Fibroblast of lung (primary cell): ENCODE measurements at regions not wholly inside any gene's neighbourhood (a gene's known extent, or its start where the extent isn't known, plus 50 kb on each side); places are given as distances from the start of the nearest gene placed in this dataset.
"Not testable (repeated sequence)": the region's sequence is repeated elsewhere in the genome, so short reads cannot be mapped to it uniquely, and the experiment has no call there.

Source experiments
- DNase-seq, 2 donors: peaks; one replicate each; pipeline versions ENCODE4 v3.0.0 to v3.0.0-alpha.2; 2010; ENCODE audit warnings: low read depth in 2 of 2
- H2AFZ ChIP-seq: 2 replicates; pipeline ENCODE4 v1.5.1; 2012; ENCODE audit warnings: low read length, control low read depth, inconsistent platforms
- H3K27ac ChIP-seq: 2 replicates; pipeline ENCODE4 v1.5.1; 2011; ENCODE audit warnings: low read length, control low read depth; ENCODE audit not compliant: insufficient read depth
- H3K27me3 ChIP-seq: 2 replicates; pipeline ENCODE4 v1.5.1; 2011; ENCODE audit warnings: mild to moderate bottlenecking, low read length; ENCODE audit not compliant: control insufficient read depth, insufficient read depth
- H3K36me3 ChIP-seq: 2 replicates; pipeline ENCODE4 v1.5.1; 2011; ENCODE audit warnings: low read length; ENCODE audit not compliant: control insufficient read depth, insufficient read depth
- H3K4me1 ChIP-seq: 2 replicates; pipeline ENCODE4 v1.5.1; 2011; ENCODE audit warnings: low read length; ENCODE audit not compliant: control insufficient read depth, insufficient read depth; ENCODE audit errors: extremely low read depth
- H3K4me2 ChIP-seq: 2 replicates; pipeline ENCODE4 v1.5.1; 2011; ENCODE audit warnings: low read length, control low read depth; ENCODE audit not compliant: insufficient read depth; ENCODE audit errors: extremely low read depth
- H3K4me3 ChIP-seq, 4 experiments: fragments of 200-600 bp in 1 of 4; sonication (generic) in 1 of 4; replicated peaks in 1 of 4; 2 replicates each; pipeline ENCODE4 v1.5.1; 2011 to 2016; ENCODE audit warnings: low read length in 4 of 4, low read depth in 3 of 4, mild to moderate bottlenecking in 3 of 4, control low read depth in 2 of 4, inconsistent platforms in 1 of 4, mixed read lengths in 1 of 4; ENCODE audit not compliant: insufficient read depth in 1 of 4; ENCODE audit errors: control extremely low read depth in 1 of 4
- H3K79me2 ChIP-seq: 2 replicates; pipeline ENCODE4 v1.5.1; 2012; ENCODE audit warnings: mild to moderate bottlenecking, low read length, inconsistent platforms; ENCODE audit not compliant: control insufficient read depth, insufficient read depth
- H3K9ac ChIP-seq: 2 replicates; pipeline ENCODE4 v1.5.1; 2011; ENCODE audit warnings: mild to moderate bottlenecking, low read length, control low read depth; ENCODE audit not compliant: insufficient read depth
- H3K9me3 ChIP-seq: 2 replicates; pipeline ENCODE4 v1.5.1; 2012; ENCODE audit warnings: low read depth, low read length; ENCODE audit not compliant: control insufficient read depth, insufficient read depth
- H4K20me1 ChIP-seq: 2 replicates; pipeline ENCODE4 v1.5.1; 2011; ENCODE audit warnings: low read length; ENCODE audit not compliant: control insufficient read depth, insufficient read depth; ENCODE audit errors: extremely low read depth
- EZH2 ChIP-seq: IDR thresholded peaks from 2 replicates; pipeline ENCODE4 v1.5.1; 2012; ENCODE audit warnings: low read length, control low read depth, mild to moderate bottlenecking; ENCODE audit errors: missing control alignments
- TF ChIP-seq, protein P1 (sequence below), 2 donors: IDR thresholded peaks in 1 of 2; conservative IDR thresholded peaks in 1 of 2; 1 replicate in 1 of 2; 2 replicates in 1 of 2; pipeline ENCODE4 v1.5.1; 2011 to 2012; ENCODE audit warnings: low read length in 2 of 2, control low read depth in 1 of 2, inconsistent platforms in 1 of 2, low read depth in 1 of 2, mild to moderate bottlenecking in 1 of 2

DNA sequence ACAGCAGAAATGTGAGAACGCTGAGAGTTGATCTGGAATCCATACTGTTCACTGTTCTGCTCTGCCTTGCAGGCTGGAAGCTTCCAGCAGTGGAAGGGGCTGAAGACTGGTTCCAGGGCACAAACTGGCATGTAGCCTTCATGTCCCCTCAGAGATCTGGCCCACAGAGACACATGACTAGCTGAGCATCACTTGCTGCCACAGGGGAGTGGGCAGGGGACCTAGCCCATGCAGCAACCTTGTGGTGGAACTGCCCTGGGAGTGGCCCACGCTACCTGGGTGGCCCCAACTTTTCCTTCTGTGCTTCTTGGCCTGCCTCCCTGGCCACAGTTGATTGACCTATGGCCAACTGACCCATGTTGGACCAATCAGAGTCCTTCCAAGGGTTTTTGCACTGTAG is 98.1 kb downstream of the TPRA1 start:
- Histone ChIP-seq H2AFZ (no peak overlapping the region), H3K36me3 (no peaks in the 10 kb centered on the region), H3K4me3 (no peak overlapping the region), H4K20me1 (no peaks in the 10 kb centered on the region), H3K79me2 (no peaks in the 10 kb centered on the region), H3K9ac (no peak overlapping the region), H3K9me3 (no peaks in the 10 kb centered on the region), H3K27me3 (no peaks in the 10 kb centered on the region), H3K4me1 (no peaks in the 10 kb centered on the region), H3K27ac (no peak overlapping the region), H3K4me2 (no peak overlapping the region)
- TF ChIP-seq, protein P1, sequence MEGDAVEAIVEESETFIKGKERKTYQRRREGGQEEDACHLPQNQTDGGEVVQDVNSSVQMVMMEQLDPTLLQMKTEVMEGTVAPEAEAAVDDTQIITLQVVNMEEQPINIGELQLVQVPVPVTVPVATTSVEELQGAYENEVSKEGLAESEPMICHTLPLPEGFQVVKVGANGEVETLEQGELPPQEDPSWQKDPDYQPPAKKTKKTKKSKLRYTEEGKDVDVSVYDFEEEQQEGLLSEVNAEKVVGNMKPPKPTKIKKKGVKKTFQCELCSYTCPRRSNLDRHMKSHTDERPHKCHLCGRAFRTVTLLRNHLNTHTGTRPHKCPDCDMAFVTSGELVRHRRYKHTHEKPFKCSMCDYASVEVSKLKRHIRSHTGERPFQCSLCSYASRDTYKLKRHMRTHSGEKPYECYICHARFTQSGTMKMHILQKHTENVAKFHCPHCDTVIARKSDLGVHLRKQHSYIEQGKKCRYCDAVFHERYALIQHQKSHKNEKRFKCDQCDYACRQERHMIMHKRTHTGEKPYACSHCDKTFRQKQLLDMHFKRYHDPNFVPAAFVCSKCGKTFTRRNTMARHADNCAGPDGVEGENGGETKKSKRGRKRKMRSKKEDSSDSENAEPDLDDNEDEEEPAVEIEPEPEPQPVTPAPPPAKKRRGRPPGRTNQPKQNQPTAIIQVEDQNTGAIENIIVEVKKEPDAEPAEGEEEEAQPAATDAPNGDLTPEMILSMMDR (conservative IDR thresholded peaks at IDR 0.05 in 1 of 2, IDR thresholded peaks at IDR 0.05 in 1 of 2; ENCODE audit: low read depth in 1 of 2, low read length in 2 of 2): no peak
- no peak for TF ChIP-seq EZH2
- DNase-seq: no peak

DNA sequence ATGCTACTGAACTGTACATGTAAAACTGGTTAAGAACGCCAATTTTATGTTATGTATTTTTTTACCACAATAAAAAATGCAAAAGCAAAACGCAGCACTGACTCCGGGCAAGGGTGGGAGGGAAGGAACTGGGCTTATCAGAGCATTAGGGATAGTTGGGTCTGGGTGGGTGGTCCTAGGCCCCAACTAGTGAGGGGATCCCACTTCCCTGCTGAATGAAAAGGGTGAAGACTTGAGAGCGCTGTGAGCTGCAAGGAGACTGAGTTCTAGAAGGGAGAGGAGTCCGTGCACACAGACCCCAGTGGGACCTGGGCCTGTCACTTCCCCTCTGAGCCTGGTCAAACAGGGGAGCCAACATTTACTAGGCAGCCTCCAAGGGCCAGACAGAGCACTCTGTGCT is 98.6 kb downstream of the TPRA1 start:
- Histone ChIP-seq H3K4me2 (no peak overlapping the region), H3K9me3 (no peaks in the 10 kb centered on the region), H3K79me2 (no peaks in the 10 kb centered on the region), H3K4me1 (no peaks in the 10 kb centered on the region), H2AFZ (no peak overlapping the region), H3K27ac (no peak overlapping the region), H4K20me1 (no peaks in the 10 kb centered on the region), H3K9ac (no peak overlapping the region), H3K4me3 (no peak overlapping the region), H3K27me3 (no peaks in the 10 kb centered on the region), H3K36me3 (no peaks in the 10 kb centered on the region)
- DNase-seq: no peak
- TF ChIP-seq, protein P1 (conservative IDR thresholded peaks at IDR 0.05 in 1 of 2, IDR thresholded peaks at IDR 0.05 in 1 of 2; ENCODE audit: low read depth in 1 of 2, low read length in 2 of 2): no peak
- TF ChIP-seq EZH2: no peak

DNA sequence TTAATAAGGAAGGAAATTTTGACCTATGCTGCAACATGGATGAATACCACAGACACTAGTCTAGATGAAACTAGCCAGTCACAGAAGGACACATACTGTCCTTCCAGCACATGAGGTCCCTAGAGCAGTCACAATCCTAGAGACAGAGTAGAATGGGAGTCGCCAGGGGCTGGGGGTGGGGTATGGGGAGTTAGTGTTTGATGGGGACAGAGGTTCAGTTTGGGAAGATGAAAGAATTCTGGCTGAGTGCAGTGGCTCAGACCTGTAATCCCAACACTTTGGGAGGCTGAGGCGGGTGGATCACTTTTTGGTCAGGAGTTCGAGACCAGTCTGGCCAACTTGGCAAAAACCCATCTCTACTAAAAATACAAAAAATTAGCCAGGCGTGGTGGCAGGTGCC is 99.2 kb downstream of the TPRA1 start:
- Histone ChIP-seq H2AFZ (no peak overlapping the region), H3K36me3 (no peaks in the 10 kb centered on the region), H3K4me2 (no peak overlapping the region), H3K27me3 (no peaks in the 10 kb centered on the region), H3K27ac (no peak overlapping the region), H3K4me3 (no peak overlapping the region), H4K20me1 (no peaks in the 10 kb centered on the region), H3K4me1 (no peaks in the 10 kb centered on the region), H3K9me3 (no peaks in the 10 kb centered on the region), H3K79me2 (no peaks in the 10 kb centered on the region), H3K9ac (no peak overlapping the region)
- TF ChIP-seq EZH2: no peak
- TF ChIP-seq, protein P1 (conservative IDR thresholded peaks at IDR 0.05 in 1 of 2, IDR thresholded peaks at IDR 0.05 in 1 of 2; ENCODE audit: low read depth in 1 of 2, low read length in 2 of 2): no peak
- no peak for DNase-seq

DNA sequence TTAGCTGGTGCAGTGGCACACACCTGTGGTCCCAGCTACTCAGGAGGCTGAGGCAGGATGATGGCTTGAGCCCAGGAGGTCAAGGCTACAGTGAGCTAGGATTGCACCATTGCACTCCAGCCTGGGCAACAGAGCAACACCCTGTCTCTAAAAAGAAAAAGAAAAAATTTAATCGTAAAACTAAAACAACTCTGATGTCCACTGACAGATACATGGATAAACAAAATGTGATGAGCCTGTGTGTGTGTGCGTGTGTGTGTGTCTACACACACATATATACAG is 99.6 kb downstream of the TPRA1 start:
- H4K20me1 ChIP-seq, H2AFZ ChIP-seq, H3K9me3 ChIP-seq, H3K4me3 ChIP-seq, H3K4me1 ChIP-seq, H3K27ac ChIP-seq, H3K9ac ChIP-seq, H3K36me3 ChIP-seq, H3K27me3 ChIP-seq, DNase-seq, H3K4me2 ChIP-seq, H3K79me2 ChIP-seq: not testable (repeated sequence)
